Adrenal gland (tissue), 5 donors: ENCODE measurements at regions not wholly inside any gene's neighbourhood (a gene's known extent, or its start where the extent isn't known, plus 50 kb on each side); places are given as distances from the start of the nearest gene placed in this dataset.

Source experiments
- CTCF ChIP-seq, 6 experiments: fragments of 450-650 bp in 4 of 6; fragments of 200-600 bp in 2 of 6; sonication (generic) in 1 of 6; IDR thresholded peaks; 1 replicate in 5 of 6; 2 replicates in 1 of 6; pipeline versions ENCODE4 v1.5.1 to v1.8.0; 2016 to 2021; ENCODE audit warnings: antibody characterized with exemption in 6 of 6, mild to moderate bottlenecking in 2 of 6, moderate library complexity in 1 of 6
- POLR2A ChIP-seq, 2 donors: fragments of 450-650 bp; IDR thresholded peaks; one replicate each; pipeline ENCODE4 v1.6.1; 2017; ENCODE audit warnings: antibody characterized with exemption in 2 of 2, mild to moderate bottlenecking in 2 of 2, moderate library complexity in 1 of 2
- donor health status: DM: no; HTN: no; CAD: no.

GRCh38 chr12:91899056-91899455 lies 246.6 kb downstream of the BTG1 start:
- no peak for TF ChIP-seq CTCF (IDR thresholded peaks at IDR 0.05)
- TF ChIP-seq POLR2A (IDR thresholded peaks at IDR 0.05), result no peak
